ENCODE measurements at regions not wholly inside any gene's neighbourhood (a gene's known extent, or its start where the extent isn't known, plus 50 kb on each side); places are given as distances from the start of the nearest gene placed in this dataset.

GRCh38 chr12:111034083-111034885 is 113.9 kb upstream of the MYL2 start, which contains the start of gene CUX2:
TSS of gene CUX2 (plus strand) at chr12:111034165.
- DNase-seq = no peak

- no peak for DNase-seq
Observed at GRCh38 chr12:111033281-111034082, 113.1 kb upstream of the MYL2 start.

GRCh38 chr12:111032591-111032919 is 112.2 kb upstream of the MYL2 start:
- DNase-seq = no peak

- DNase-seq = no peak
Observed at GRCh38 chr12:111031916-111032590, 111.7 kb upstream of the MYL2 start.

- no peak for DNase-seq
Observed at GRCh38 chr12:111030800-111031199, 110.4 kb upstream of the MYL2 start.

GRCh38 chr12:111029732-111030131 is 109.4 kb upstream of the MYL2 start:
- no peak for DNase-seq

- DNase-seq = no peak
Observed at GRCh38 chr12:111029305-111029704, 108.9 kb upstream of the MYL2 start.

GRCh38 chr12:111028830-111029229 is 108.5 kb upstream of the MYL2 start:
- DNase-seq = no peak

GRCh38 chr12:111027431-111027830 is 107.1 kb upstream of the MYL2 start:
- DNase-seq = no peak

- DNase-seq = no peak
Observed at GRCh38 chr12:111025792-111026430, 105.5 kb upstream of the MYL2 start.

- DNase-seq = no peak
Observed at GRCh38 chr12:111025301-111025700, 104.9 kb upstream of the MYL2 start.

GRCh38 chr12:111024205-111024801 is 103.9 kb upstream of the MYL2 start:
- peak; percentile 34 for DNase-seq

GRCh38 chr12:111022386-111022785 is 102.0 kb upstream of the MYL2 start:
- no peak for DNase-seq

GRCh38 chr12:111014547-111014946 is 94.2 kb upstream of the MYL2 start:
- DNase-seq = no peak

- DNase-seq = no peak
Observed at GRCh38 chr12:111012918-111013317, 92.5 kb upstream of the MYL2 start.

- no peak for DNase-seq
Observed at GRCh38 chr12:111011999-111012600, 91.7 kb upstream of the MYL2 start.

GRCh38 chr12:111010916-111011657 is 90.7 kb upstream of the MYL2 start:
- DNase-seq = no peak

GRCh38 chr12:111010061-111010460 is 89.7 kb upstream of the MYL2 start:
- peak; percentile 3 for DNase-seq

GRCh38 chr12:111006621-111007020 is 86.2 kb upstream of the MYL2 start:
- no peak for DNase-seq

GRCh38 chr12:110998971-110999370 is 78.6 kb upstream of the MYL2 start:
- no peak for DNase-seq

GRCh38 chr12:110998165-110998564 is 77.8 kb upstream of the MYL2 start:
- no peak for DNase-seq

- DNase-seq = no peak
Observed at GRCh38 chr12:110996415-110996814, 76.0 kb upstream of the MYL2 start.
